Activated naive CD4-positive, alpha-beta T cell treated with anti-CD3 and anti-CD28 coated beads, Interleukin-2, amount 50 U/mL, for 72 hours (primary cell): ENCODE measurements at regions not wholly inside any gene's neighbourhood (a gene's known extent, or its start where the extent isn't known, plus 50 kb on each side); places are given as distances from the start of the nearest gene placed in this dataset.
"Not testable (repeated sequence)": the region's sequence is repeated elsewhere in the genome, so short reads cannot be mapped to it uniquely, and the experiment has no call there.

ENCODE experiments used
- ATAC-seq, 2 donors: fragments of 150-1000 bp; cut with Tn5 transposase; 2 replicates each; pipeline ENCODE4 v1.10.0; 2021; ENCODE audit warnings: mild to moderate bottlenecking in 2 of 2, moderate library complexity in 2 of 2
- DNase-seq, 2 donors: peaks; one replicate each; pipeline ENCODE4 v3.0.0; 2021 to 2022; ENCODE audit warnings: low spot score in 2 of 2
- H3K27ac Mint-ChIP-seq, 2 donors: one replicate each; pipeline ENCODE4 v1.8.0; 2022; ENCODE audit warnings: mild to moderate bottlenecking in 2 of 2, mixed read lengths in 2 of 2
- H3K36me3 Mint-ChIP-seq, 2 donors: one replicate each; pipeline ENCODE4 v1.8.0; 2022; ENCODE audit warnings: mixed read lengths in 2 of 2
- H3K9me3 Mint-ChIP-seq, 2 donors: one replicate each; pipeline ENCODE4 v1.8.0; 2022; ENCODE audit warnings: mixed read lengths in 2 of 2

DNA sequence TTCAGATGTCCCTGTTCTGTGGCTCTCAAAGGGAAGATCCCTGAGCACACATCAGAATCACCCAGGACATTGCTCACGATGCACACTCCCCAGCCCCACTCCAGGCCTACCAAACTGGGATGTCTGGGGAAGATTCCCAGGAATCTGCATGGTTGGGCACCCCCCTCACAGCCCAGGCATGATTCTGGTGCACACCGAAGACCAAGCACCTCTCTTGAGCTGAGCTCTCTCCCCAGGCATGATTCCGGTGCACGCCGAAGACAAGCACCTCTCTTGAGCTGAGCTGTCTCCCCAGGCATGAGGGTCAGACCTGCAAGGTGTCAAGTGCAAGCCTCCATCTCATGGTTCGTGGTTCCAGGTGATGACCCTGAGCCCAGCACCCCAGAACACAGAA is 112.2 kb upstream of the MEF2A start:
- ATAC-seq (no peak), DNase-seq (no peak)
- H3K27ac Mint-ChIP-seq, result no peak overlapping the region
- H3K36me3 Mint-ChIP-seq, result peaks cover 7 to 10% of the 10 kb centered on the region in 2 donors
- H3K9me3 Mint-ChIP-seq, result peaks cover 5 to 6% of the 10 kb centered on the region in 2 donors

- peak in 1 of 2 donors; percentile 18 for DNase-seq
- no peak for ATAC-seq
- H3K27ac Mint-ChIP-seq, result no peak overlapping the region
- peaks cover 7 to 10% of the 10 kb centered on the region in 2 donors for H3K36me3 Mint-ChIP-seq
- H3K9me3 Mint-ChIP-seq, result peaks cover 5 to 6% of the 10 kb centered on the region in 2 donors
These were observed 111.5 kb upstream of the MEF2A start for GRCh38 chr15:99454107-99454809.

- DNase-seq (peak in 1 of 2 donors; percentile 54), ATAC-seq (peak in 1 of 2 donors; percentile 13)
- Mint-ChIP-seq H3K9me3 (peaks cover 5 to 11% of the 10 kb centered on the region in 2 donors), H3K27ac (peak overlapping the region in 1 of 2 donors; percentile 63), H3K36me3 (peaks cover 7 to 10% of the 10 kb centered on the region in 2 donors)
These were observed 110.6 kb upstream of the MEF2A start for GRCh38 chr15:99454941-99455788.

DNA sequence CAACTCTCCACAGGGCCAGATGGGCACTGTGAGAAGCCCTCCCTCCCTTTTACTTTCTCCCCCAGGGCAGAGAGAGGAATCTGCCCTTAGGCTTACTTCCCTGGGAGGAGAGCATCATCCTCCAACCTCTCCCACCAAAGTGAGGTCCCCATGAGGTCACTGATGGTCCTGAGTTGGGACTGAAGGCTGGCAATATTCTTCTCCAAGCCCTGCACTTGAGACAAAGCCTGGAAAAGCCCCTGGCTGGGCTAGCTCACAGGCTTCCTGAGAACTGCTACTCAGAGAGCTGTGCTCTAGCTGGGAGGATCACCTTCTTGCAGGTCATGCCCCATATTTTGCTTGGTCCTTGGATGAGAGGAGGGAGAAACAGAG is 110.0 kb upstream of the MEF2A start:
- H3K9me3 Mint-ChIP-seq, result peaks cover 5 to 11% of the 10 kb centered on the region in 2 donors
- peaks cover 7 to 10% of the 10 kb centered on the region in 2 donors for H3K36me3 Mint-ChIP-seq
- no peak for ATAC-seq
- peak overlapping the region in 1 of 2 donors; percentile 63 for H3K27ac Mint-ChIP-seq
- peak in 1 of 2 donors; percentile 18 for DNase-seq

- ATAC-seq (no peak), DNase-seq (no peak)
- peaks cover 7 to 30% of the 10 kb centered on the region in 2 donors for H3K9me3 Mint-ChIP-seq
- H3K27ac Mint-ChIP-seq, result no peak overlapping the region
- peaks cover 0 to 8% of the 10 kb centered on the region in 2 donors for H3K36me3 Mint-ChIP-seq
These were observed 101.6 kb upstream of the MEF2A start for GRCh38 chr15:99464137-99464536.

DNA sequence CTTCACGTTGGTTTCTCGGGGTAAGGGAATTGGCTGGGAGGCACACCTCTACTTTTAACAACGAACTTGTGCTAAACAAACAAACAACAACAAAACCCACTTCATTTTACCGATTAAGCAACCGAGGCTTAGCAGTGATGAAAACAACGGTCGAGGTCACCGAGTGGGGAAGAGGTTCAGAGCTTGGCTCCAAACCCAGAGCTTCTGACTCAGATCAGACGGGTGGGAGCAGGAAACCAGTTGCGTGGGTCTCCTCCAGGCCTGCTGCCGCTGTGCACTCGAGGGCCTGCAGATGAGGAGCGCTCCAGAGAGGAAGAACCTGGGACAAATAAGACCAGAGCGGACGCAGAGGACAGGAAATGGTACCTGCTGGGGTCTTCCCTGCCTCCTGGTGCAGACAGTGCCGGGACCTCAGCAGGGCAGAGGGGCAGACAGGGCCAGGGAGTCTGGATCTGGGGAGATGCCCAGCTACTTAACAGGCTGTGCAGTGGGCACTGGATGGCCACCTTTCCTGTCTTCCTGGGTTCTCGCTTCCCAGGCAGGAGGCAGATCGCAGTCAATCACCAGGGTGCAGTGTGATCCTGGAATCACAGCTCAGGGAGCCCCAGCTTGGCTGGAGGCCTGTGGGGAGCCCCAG is 99.0 kb upstream of the MEF2A start:
- Mint-ChIP-seq H3K27ac (no peak overlapping the region), H3K36me3 (peaks cover 0 to 8% of the 10 kb centered on the region in 2 donors), H3K9me3 (peaks cover 3 to 30% of the 10 kb centered on the region in 2 donors)
- no peak for ATAC-seq
- DNase-seq, result no peak

DNA sequence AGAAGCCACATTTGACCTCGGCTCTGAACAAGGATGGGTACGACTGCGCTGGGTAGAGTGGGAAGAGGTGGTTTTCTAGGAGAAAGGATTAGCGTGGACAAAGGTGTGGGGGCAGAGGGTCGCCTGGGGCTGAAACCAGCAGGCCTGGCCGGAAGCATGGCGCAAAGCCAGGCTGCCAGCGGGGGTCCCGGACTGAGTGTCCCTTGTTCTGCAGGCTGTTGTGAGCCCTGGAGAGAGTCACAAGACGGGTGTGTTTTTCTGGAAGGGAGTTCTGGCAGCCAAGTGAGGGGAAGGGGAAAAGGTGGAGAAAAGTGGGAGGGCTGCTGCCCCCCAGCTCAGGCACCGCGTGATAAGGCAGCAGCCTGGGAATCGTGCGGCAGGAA is 98.5 kb upstream of the MEF2A start:
- no peak for DNase-seq
- no peak for ATAC-seq
- peaks cover 3 to 27% of the 10 kb centered on the region in 2 donors for H3K9me3 Mint-ChIP-seq
- no peak overlapping the region for H3K27ac Mint-ChIP-seq
- H3K36me3 Mint-ChIP-seq, result peaks cover 0 to 3% of the 10 kb centered on the region in 2 donors

DNA sequence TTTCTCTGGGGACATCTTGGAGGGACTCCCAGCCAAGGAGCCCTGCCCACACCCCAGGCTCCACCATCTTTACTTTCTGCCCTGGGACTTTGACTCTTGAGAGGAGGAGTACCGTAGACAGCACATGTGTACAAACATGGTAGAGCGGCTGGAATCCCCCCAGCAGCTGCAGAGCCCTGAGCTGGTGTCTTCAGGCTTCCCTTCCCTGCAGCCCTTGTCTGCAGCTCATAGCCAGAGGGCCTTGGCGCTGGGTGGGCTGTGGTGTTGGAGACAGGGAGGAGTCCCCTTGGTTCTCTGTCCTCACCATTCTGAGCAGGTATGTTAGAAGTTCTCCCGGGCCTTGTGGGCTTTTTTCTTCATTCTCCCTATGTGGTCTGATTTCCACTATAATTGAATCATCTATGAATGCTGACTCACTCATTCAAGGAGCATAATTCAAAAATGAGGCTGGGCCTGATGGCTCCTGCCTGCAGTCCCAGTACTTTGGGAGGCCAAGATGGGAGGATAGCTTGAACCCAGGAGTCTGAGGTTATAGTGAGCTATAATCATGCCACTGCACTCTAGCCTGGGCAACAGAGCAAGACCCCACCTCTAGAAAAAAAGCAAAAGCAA is 97.8 kb upstream of the MEF2A start:
- Mint-ChIP-seq H3K9me3 (peaks cover 3 to 20% of the 10 kb centered on the region in 2 donors), H3K36me3 (no peaks in the 10 kb centered on the region), H3K27ac (no peak overlapping the region)
- DNase-seq, result no peak
- ATAC-seq, result no peak

DNA sequence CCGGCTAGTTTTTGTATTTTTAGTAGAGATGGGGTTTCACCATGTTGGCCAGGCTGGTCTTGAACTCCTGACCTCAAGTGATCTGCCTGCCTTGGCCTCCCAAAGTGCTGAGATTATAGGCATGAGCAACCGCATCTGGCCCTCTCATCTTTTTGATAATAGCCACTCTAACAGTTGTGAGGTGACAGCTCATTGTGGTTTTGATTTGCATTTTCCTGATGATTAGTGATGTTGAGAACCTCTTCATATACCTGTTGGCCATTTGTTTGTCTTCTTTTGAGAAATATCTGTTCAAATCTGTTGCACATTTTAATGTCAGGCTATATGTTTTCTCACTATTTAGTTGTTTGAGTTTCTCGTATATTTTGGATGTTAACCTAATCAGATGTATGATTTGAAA is 95.6 kb upstream of the MEF2A start:
- DNase-seq, ATAC-seq, H3K36me3 Mint-ChIP-seq, H3K27ac Mint-ChIP-seq, H3K9me3 Mint-ChIP-seq: not testable (repeated sequence)

GRCh38 chr15:99472416-99473145 is 93.2 kb upstream of the MEF2A start:
- Mint-ChIP-seq H3K9me3 (no peaks in the 10 kb centered on the region), H3K36me3 (no peaks in the 10 kb centered on the region), H3K27ac (no peak overlapping the region)
- DNase-seq (no peak), ATAC-seq (no peak)

DNA sequence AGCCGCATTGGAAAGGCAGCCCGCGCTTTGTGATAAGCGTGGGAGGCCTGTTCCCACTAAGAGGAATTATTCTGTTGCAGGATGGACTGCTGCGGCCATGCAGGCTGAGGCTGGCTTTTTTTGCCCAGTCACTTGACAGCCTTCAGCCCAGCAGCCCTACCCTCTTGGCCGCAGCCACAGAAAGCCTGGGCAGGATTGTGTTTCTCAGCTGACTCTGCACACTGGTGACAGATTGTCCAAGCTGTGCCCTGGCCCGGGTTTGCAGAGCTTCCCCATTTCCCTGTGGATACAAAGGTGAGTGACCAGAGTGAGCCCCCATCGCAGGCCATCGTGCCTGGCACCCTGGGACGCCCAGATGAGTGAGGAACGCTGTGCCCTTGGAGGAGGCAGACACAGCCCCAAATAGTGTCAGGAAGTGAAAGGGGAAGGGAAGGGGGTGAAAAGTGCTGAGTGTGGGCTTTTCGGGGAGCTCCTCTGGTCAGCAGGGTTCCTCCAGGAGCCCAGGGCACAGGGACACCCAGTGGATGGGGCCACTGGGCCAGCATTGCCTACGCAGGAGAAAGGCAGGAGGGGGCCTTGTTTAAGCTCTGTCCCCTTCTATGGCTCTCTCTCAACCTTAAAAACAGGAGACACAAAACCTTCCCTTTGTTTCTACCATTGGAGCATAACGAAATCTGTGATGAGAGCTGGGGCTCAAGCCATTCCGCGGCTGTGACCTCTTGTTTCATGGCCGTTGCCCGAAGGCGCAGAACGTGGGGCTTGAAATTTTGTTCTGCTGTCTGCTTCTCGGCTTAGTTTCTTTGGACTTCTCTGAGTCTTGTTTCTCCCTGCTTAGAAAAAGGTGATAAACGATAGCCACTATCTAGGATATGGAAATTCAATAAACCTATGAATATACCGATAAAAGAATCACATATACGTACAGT is 91.5 kb upstream of the MEF2A start:
- Mint-ChIP-seq H3K9me3 (no peaks in the 10 kb centered on the region), H3K36me3 (no peaks in the 10 kb centered on the region), H3K27ac (no peak overlapping the region)
- ATAC-seq (no peak), DNase-seq (no peak)

DNA sequence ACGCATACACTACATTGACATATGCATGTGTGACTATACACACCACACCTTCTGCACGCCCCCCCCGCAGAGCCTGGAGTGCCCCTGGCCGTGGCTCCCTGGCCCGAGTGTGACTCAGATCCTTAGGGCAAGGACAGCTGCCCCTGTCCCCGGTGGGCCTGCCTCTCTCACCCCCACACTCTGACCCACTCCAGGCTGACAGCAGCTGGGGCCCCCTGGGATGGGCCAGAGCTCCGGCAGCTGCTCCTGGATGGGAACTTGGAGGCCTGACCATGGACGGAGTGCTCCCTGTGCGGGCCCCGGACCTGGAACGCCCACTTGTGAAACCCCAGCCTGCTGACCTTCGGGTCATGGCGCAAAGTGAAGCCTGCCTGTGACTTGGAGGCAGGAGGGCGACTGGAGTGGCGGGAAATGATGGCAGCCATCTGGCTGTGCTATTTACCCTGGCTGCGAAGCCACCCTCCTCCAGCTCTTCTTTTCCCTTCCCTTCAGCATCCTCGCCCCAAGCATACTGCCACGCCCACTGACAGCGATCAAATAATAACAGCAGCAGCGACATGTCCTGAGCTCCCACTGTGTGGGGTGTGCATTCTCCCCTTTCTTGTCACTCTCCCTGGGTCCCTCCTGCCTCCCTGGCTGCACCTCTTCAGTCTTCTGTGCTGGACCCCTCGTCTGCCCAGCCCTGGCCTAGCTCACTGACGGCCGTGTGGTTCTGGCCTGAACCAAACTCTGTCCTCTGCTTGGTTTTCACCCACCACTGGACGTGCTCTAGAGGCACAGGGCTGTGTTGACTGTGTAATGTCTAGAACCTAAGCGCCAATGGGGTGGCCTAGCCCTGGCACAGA is 90.7 kb upstream of the MEF2A start:
- Mint-ChIP-seq H3K27ac (no peak overlapping the region), H3K36me3 (no peaks in the 10 kb centered on the region), H3K9me3 (no peaks in the 10 kb centered on the region)
- no peak for DNase-seq
- ATAC-seq, result no peak

DNA sequence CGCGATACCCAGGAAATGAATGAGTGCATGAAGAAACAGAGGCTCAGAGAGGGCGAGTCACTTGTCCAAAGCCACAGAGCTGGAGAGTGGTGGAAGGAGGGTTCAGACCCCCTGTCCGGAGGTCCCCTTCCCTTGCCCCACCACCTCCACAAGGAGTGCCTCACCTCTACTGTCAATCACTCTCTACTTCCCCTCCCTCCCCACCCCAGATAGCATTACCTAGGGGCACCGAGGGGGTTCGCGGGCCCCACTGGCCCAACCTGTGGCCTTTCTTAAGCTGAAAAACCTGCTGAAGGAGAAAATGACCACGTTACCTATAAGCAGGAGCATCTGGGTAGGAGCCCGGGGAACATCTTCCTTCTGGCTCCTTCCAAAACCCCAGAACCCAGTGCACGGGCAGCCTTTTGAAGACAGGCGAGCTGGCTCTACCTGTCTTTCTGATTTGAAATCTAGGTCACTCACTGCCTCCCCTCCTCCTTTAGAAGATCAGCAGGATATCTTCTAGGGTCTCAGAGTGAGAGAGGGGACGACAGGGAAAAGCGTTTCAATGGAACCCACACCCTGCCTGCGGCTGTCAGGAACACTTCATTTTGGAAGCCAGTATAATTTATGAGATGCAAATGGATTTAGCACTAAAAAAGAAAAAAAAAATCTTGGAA is 89.9 kb upstream of the MEF2A start:
- Mint-ChIP-seq H3K9me3 (no peaks in the 10 kb centered on the region), H3K27ac (no peak overlapping the region), H3K36me3 (no peaks in the 10 kb centered on the region)
- ATAC-seq (no peak), DNase-seq (no peak)
